Progenitor cell of endocrine pancreas (in vitro differentiated cells): ENCODE measurements at regions not wholly inside any gene's neighbourhood (a gene's known extent, or its start where the extent isn't known, plus 50 kb on each side); places are given as distances from the start of the nearest gene placed in this dataset.

ENCODE experiments used
- DNase-seq: peaks from one replicate; pipeline ENCODE4 v3.0.0; 2021; ENCODE audit warnings: low spot score; ENCODE audit not compliant: unreplicated experiment
- H3K27ac Mint-ChIP-seq: 2 replicates; pipeline ENCODE4 v1.8.0; 2021; ENCODE audit warnings: mild to moderate bottlenecking, moderate library complexity, mixed read lengths
- H3K27me3 Mint-ChIP-seq: 2 replicates; pipeline ENCODE4 v1.8.0; 2021; ENCODE audit warnings: mixed read lengths
- H3K36me3 Mint-ChIP-seq: 2 replicates; pipeline ENCODE4 v1.8.0; 2022; ENCODE audit warnings: mixed read lengths; ENCODE audit not compliant: insufficient read depth
- H3K4me1 Mint-ChIP-seq: 2 replicates; pipeline ENCODE4 v1.8.0; 2021; ENCODE audit warnings: low read depth, mixed read lengths
- H3K4me3 Mint-ChIP-seq: 2 replicates; pipeline ENCODE4 v1.8.0; 2021; ENCODE audit warnings: low read depth, mild to moderate bottlenecking, moderate library complexity, mixed read lengths
- H3K9me3 Mint-ChIP-seq: 2 replicates; pipeline ENCODE4 v1.8.0; 2021; ENCODE audit warnings: low read depth, mixed read lengths
- TF ChIP-seq, protein P1 (sequence below): fragments of 200-600 bp; sonication (generic); IDR thresholded peaks from one replicate; pipeline ENCODE4 v1.5.0; 2021; ENCODE audit warnings: antibody characterized with exemption, mild to moderate bottlenecking; ENCODE audit not compliant: unreplicated experiment

DNA sequence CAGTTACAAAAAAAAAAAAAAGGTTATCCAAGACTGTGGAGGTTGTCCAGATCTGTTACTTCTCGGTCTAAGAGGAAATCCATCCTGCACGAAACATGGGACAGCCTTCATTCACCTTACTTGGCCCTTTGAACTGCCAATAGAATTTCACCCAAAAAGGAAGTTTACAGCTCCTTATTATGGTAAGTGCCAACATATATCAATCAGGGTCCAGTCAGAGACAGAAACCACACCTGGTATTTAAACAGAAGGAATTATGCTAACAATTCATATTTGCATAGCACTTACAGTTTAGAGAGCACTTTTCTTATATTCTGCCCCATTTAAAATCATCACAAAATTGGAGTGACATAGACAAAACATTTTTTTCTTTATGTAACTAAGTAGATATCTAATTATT is 93.6 kb upstream of the PTPN3 start:
- H3K4me3 Mint-ChIP-seq: no peak overlapping the region
- TF ChIP-seq, protein P1, sequence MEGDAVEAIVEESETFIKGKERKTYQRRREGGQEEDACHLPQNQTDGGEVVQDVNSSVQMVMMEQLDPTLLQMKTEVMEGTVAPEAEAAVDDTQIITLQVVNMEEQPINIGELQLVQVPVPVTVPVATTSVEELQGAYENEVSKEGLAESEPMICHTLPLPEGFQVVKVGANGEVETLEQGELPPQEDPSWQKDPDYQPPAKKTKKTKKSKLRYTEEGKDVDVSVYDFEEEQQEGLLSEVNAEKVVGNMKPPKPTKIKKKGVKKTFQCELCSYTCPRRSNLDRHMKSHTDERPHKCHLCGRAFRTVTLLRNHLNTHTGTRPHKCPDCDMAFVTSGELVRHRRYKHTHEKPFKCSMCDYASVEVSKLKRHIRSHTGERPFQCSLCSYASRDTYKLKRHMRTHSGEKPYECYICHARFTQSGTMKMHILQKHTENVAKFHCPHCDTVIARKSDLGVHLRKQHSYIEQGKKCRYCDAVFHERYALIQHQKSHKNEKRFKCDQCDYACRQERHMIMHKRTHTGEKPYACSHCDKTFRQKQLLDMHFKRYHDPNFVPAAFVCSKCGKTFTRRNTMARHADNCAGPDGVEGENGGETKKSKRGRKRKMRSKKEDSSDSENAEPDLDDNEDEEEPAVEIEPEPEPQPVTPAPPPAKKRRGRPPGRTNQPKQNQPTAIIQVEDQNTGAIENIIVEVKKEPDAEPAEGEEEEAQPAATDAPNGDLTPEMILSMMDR: no peak
- no peaks in the 10 kb centered on the region for H3K4me1 Mint-ChIP-seq
- no peak overlapping the region for H3K27ac Mint-ChIP-seq
- peaks cover 11% of the 10 kb centered on the region for H3K9me3 Mint-ChIP-seq
- peaks cover 8% of the 10 kb centered on the region for H3K27me3 Mint-ChIP-seq
- peaks cover 3% of the 10 kb centered on the region for H3K36me3 Mint-ChIP-seq
- DNase-seq: no peak

DNA sequence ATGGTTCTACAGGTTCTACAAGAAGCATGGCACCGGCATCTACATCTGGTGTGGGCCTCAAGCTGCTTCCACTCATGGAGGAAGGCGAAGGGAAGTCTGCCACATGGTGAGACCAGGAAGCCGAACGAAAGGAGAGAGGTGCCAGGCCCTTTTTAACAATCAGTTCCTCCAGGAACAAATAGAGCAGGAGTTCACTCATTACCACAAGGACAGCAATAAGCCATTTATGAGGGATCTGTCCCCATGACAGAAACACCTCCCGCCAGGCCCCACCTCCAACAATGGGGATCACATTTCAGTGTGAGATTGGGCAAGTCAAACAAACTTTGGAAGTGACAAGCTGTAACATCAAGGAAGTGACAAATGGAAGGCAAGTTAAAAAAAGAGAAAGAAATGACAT is 95.5 kb upstream of the PTPN3 start:
- no peak for DNase-seq
- peaks cover 4% of the 10 kb centered on the region for H3K27me3 Mint-ChIP-seq
- TF ChIP-seq, protein P1: no peak

DNA sequence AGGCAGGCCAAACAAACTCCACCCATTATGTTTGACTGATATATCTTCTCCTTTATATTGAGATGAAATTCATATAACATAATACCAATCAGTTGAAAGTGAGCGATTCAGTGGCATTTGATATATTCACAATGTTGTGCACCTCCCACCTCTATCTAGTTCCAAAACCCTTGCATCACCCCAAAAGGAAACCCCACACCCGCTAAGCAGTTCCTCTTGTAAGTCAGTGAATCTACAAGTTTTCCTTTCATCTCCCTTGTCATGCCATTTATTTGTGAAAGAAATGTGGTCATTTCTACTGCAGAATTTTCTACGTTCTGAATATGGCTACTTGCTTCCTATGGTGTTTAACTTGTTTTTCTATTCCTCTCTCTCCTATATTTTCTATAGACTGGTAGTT is 99.4 kb upstream of the PTPN3 start:
- no peak overlapping the region for H3K27ac Mint-ChIP-seq
- H3K36me3 Mint-ChIP-seq: no peaks in the 10 kb centered on the region
- no peaks in the 10 kb centered on the region for H3K9me3 Mint-ChIP-seq
- TF ChIP-seq, protein P1: no peak
- no peaks in the 10 kb centered on the region for H3K4me1 Mint-ChIP-seq
- no peak overlapping the region for H3K4me3 Mint-ChIP-seq
- peaks cover 4% of the 10 kb centered on the region for H3K27me3 Mint-ChIP-seq
- no peak for DNase-seq

More for the DNA sequence above, 95.5 kb upstream of the PTPN3 start:
- Mint-ChIP-seq H3K36me3 (peaks cover 3% of the 10 kb centered on the region), H3K27ac (no peak overlapping the region), H3K4me3 (no peak overlapping the region), H3K9me3 (peaks cover 11% of the 10 kb centered on the region), H3K4me1 (no peaks in the 10 kb centered on the region)

DNA sequence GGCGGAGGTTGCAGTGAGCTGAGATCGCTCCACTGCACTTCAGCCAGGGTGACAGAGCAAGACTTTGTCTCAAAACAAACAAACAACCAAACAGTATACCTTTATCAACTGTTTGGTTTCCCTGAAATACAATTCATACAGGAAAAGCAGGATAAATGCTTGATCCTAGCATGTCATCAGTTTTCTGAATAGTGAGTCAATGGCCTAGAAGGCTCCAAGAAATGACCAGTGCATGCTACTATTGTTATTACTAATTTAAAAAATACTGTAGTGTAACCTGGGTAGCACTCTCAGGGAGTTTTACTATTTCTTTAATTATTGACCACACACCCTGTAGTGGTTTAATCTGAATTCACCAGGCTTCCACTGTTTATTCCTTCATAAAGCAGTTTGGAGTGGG is 101.0 kb upstream of the PTPN3 start:
- Mint-ChIP-seq H3K36me3 (no peaks in the 10 kb centered on the region), H3K4me3 (no peak overlapping the region), H3K9me3 (no peaks in the 10 kb centered on the region), H3K27me3 (peaks cover 12% of the 10 kb centered on the region), H3K27ac (no peak overlapping the region), H3K4me1 (no peaks in the 10 kb centered on the region)
- DNase-seq: no peak
- TF ChIP-seq, protein P1: no peak

DNA sequence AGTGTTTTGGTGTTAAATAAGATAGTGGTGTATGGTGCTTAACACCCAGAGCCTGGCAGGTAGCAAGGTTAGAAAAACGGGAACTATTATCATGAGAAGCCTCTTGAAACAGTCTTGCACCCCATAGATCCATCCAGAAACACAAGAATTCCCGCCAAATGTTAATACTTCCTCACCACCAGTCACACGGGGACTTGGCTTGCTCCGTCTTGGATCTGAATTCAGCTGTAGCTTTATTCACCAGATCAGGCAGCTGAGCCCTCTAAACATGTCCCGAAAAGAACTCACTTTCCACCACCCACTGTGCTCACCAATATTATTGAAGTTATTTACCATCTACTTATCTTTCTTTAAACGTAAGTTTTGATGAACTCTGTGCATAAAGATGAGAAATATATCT is 101.6 kb upstream of the PTPN3 start:
- no peak overlapping the region for H3K27ac Mint-ChIP-seq
- TF ChIP-seq, protein P1: no peak
- no peak overlapping the region for H3K4me3 Mint-ChIP-seq
- no peaks in the 10 kb centered on the region for H3K9me3 Mint-ChIP-seq
- DNase-seq: no peak
- H3K36me3 Mint-ChIP-seq: no peaks in the 10 kb centered on the region
- peaks cover 12% of the 10 kb centered on the region for H3K27me3 Mint-ChIP-seq
- H3K4me1 Mint-ChIP-seq: no peaks in the 10 kb centered on the region
